Superior temporal gyrus (tissue), 1 donor: ENCODE measurements at regions not wholly inside any gene's neighbourhood (a gene's known extent, or its start where the extent isn't known, plus 50 kb on each side); places are given as distances from the start of the nearest gene placed in this dataset.

Experiments used
- DNase-seq: peaks from one replicate; pipeline ENCODE4 v3.0.0-alpha.2; 2016; ENCODE audit errors: extremely low spot score

DNA sequence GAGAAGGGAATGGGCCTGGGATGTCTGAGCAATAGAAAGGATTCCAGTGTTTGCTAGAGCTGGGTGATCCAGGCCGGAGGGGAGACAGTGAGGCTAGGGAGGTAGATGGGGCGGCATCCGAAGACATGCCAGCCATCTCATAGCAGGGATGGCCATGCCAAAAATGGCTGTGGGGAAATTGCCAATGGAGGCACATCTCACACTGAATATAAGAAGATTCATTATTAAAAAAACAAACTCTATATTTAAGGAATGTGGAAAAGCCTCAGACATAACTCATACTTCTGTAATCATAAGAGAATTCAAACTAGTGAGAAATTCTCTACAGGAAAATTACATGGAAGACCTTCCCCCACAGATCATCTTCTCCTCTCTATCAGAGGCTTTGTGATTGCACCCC is 289.2 kb downstream of the FGF9 start:
- DNase-seq = no peak

DNA sequence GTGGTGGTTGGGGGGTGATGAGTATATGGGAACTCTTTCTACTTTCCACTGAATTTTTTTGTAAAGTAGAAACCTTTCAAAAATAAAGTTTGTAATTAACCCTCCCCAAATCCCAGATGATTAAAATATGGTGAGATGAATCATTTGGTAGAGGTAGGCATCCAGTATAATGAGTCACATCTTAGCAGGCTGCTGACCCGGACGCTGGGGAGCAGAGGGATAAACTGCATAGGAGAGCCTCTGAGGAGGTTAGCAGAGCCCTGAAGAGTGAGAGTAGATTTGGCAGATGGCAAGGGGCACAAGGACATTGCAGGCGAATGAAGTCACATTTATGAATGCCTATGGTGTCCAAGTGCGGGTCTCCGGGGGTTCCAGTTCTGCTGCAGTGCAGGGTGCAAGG is 293.8 kb downstream of the FGF9 start:
- no peak for DNase-seq

DNA sequence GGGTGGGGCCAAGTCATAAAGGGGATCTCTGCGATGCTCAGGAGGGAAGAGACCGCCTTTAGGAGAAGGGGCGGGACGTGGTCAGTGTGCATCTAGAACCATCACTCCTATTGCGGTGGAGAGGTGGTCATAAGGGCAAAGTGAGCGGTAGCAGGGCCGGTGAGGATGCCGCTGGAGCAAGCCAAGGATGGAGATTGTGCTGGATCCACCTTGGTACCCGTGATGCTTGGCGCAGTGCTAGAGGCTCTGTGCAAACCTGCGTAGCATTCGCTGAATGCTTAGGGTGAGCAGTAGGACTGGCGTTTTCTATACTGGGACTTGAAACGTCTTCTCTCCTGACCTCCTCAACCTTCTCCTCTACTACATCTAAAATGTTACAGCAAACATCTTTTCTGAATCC is 294.2 kb downstream of the FGF9 start:
- no peak for DNase-seq

DNA sequence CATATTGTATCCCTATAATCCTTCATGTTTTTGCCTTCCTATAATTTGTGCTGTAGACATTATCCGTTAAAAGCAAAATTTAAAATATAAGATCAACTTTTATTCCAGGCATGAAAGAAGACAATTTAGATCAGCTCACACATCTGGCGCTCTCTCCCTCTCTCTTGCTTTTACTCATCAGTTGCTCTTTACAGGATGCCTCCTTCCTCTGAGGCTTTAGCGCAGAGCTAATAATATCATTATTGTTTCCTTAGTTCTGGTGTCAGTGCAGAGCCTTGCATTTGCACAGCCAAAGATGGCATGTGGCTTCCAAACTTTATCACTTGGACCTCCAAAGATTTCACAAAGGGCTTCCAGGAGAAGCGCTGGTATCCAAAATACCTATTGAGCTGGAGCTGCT is 295.1 kb downstream of the FGF9 start:
- DNase-seq = no peak

DNA sequence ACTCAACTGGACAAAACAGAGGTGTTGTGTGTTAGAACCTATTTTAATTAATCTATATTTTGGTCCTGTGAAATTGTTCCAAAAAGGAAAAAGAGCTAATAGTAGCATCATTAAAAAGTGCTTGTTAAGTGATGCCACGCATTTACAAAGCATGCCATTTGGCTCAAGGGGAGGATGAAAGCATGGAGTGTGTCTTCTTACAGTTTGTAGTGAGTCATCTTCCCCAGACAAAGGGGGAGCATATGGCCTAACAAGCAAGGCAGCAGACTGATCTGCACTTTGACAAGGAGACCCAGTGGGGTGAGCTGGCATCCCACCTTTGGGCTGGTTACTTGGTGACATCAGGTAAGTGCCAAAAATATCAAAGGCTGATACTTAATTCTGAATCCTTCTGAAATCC is 297.0 kb downstream of the FGF9 start:
- DNase-seq = no peak

DNA sequence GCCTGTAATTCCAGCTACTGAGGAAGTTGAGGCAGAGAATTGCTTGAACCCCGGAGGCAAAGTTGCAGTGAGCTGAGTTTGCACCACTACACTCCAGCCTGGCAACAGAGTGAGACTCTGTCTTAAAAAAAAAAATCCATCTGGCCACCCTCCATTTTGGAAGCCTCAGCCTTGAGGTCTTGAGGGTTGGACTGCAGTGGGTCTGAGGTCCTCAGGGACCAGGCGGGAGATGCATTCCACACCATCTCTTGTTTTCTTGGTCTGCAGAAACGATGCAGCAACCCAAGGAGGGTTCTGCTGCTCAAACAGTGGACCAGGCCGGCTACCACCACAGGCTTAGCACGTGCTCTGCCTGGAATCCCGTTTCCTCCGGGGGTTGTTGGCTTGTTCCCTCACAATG is 299.3 kb downstream of the FGF9 start:
- no peak for DNase-seq

DNA sequence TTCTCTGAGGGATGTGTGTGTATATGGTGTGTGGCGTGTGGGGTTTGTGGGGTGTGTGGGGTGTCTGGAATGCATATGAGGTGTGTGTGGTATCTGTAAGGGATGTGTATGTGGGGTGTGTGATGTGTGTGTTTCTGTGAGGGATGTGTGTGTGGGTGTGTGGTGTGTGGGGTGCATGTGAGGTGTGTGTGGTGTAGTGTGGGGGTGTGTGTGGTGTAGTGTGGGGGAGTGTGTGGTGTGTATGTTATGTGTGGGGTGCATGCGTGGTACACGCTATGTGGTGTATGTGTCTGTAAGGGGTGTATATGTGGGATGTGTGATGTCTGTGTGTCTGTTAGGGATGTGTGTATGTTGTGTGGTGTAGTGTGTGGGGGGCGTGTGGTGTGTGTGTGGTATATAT is 300.0 kb downstream of the FGF9 start:
- no peak for DNase-seq

DNA sequence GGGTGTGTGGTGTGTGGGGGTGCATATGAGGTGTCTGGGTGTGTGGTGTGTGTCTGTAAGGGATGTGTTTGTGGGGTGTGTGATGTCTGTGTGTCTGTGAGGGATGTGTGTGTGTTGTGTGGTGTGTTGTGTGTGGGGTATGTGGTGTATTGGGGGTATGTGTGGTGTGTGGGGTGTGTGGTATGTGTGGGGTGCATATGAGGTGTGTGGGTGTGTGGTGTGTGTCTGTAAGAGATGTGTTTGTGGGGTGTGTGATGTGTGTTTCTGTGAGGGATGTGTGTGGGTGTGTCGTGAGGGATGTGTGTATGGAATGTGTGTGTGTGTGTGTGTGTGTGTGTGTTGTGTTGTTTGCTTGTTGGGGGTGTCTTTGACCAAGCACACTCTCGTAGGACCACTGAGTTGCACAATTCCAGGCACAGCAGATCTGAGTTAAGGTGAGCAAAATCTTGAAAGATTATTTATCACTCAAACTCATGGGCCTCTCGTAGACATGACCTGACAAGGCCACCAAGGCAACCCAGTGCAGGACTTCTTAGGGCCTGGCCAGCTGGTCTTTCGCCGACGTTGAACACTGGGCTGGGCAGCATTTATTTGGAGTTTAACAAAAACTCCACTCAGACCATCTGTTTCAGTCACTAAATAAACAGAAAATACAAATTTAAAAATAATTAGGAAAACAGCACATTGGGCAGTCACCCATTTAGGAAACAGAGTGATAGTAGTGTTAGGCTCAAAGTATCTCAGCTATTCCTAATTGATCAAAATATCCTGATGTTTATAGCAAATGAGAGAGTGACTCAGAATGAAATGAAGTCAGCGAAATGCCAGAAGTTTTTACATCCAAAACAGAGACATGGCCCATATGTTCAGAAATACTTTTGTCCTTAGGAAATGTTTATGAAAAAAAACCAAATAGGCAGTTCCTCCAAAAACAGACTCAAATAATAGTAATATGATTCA is 301.1 kb downstream of the FGF9 start:
- DNase-seq = no peak

DNA sequence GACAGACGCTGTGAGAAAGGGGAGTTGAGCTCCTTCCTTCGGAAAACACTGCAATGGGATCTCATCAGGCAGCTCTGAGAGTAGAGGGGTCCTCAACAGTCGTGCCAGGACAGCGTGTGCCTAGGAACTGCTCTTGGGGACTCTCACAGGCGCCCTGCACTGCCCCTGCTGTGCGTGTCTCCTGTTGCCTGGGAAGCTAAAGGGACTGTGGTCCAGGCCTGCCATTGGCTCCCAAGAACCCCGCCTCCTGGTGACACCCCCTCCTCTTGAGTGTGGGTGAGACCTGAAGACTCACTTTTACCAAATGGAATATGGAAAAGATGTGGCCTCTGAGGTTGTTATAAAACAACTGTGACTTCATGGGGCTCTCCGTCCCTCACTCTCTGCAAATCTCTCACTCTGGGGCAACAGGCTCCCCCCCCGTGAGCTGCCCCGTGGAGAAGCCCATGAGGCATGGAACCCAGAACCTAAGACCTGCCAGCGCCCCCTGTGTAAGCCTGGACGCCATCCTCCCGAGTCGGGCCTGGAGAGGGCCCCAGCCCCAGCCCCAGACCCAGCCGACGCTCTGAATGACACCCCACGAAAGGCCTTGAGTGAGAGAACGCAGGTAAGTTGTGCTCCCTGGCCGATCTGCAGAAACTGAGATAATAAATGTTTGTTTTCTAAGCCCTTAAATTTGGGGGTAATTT is 302.7 kb downstream of the FGF9 start:
- no peak for DNase-seq

DNA sequence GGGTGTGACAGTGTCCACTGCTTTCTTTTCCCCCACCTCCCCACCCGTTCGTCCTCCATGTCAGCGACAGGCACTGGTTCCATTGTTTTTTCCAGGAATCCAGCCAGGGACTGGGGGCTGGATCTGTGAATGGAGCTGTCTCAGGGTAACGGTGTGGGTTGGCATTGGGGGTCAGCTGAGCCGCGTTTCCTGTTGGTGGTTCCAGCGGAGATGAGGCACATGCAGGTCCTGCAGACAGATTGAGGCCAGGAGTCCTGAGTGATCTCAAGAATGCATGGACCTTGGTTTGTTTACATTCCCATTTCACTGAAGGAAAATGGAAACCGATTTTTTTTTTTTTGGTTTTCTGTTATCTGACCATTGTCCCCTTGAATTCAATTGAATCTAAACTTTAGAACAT is 303.9 kb downstream of the FGF9 start:
- DNase-seq = no peak

DNA sequence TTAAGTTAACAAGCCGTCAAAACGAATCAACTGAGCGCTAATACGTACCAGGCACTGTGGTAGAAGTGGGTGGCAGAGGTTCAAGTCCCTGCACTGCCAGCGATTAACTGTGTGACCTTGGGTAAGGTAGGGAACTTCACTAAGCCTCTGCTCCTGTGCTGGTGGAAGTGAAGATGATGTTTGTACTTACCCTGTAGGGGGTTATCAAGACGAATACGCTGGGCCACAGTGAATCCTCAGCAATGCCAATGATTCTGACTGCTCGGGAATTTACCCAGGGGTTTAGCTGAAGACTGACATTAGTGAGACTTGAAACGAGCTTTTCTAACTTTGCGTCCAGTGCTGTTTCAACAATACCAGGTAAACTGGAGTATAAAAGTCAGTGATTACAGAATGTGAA is 305.3 kb downstream of the FGF9 start:
- DNase-seq = no peak

DNA sequence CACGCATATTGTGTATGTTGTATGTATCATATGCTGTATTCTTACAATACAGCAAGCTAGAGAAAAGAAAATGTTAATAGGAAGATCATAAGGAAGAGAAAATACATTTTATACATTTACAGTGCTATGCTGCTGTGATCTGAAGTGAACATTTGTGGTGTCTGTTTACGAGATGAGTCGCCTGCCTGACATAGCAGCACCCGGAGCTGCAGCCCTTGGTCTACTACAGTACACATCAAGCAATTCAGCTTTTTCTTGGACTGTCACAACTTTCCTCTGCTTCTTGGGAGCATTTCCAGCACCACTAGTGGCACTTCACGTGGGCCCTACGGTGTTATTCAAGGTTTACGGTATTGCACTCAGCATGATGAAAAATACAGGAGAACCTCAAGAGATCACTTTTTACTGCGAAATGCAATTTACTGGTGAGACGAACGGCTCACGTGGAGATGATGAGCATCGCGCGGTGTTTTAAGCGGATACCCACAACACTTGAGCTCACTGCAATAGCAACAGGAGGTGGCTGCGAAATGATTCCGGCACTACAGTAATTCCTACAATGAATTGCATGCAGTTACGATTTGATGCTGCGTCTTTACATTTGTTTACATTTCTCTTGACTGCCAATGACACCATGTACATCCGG is 308.4 kb downstream of the FGF9 start:
- DNase-seq = no peak

DNA sequence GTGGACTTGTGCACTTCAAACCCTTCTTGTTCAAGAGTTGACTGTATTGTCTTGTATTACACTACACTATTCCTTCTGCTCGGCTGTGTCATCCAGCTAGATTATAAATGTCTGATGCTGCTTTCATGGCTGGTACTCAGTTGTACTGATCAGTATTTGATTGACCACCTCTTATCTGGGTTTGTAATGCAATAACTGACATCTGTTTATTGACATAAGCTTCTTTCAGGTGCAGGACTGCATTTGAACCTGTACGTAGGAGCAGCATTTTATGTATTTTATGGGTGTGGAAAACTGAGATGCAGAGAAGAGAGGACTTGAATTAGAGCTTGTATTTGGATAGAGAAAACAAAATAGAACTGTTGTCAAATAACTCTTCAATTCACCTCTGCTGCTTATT is 309.2 kb downstream of the FGF9 start:
- DNase-seq = no peak

DNA sequence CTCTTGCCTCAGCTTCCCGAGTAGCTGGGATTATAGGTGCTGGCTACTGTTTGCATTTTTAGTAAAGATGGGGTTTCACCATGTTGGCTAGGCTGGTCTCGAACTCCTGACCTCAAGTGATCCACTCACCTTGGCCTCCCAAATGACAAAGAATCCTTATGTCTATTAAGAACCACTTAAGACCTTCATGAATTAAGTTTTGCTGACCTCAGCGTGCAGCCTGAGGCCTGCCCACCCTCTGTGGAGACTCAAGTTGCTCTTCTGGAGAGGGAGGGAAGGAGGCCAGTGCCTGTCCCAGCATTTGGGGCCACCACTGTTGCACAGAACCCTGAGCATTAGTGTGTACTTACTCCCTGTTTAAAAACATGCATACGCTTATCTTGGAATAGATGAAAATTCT is 313.3 kb downstream of the FGF9 start:
- no peak for DNase-seq

DNA sequence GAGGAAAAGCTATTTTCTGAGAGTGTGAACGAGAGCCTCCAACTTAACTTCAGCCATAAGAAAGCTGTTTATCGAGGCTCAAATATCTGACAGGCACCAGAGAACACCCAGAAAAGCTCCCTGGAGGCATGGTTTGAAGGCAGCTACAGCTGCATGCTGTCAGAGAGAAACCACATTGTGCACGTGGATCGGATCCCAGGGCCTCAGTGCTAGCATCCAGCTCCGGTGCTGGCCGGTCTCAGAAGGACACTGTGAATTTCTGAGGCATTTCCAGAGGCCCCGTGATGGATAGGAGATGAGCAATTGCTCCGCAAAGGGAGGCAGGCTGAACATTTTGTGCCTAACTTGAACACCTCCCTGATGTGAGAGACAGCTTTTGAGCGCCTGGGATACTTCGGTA is 315.7 kb downstream of the FGF9 start:
- no peak for DNase-seq

DNA sequence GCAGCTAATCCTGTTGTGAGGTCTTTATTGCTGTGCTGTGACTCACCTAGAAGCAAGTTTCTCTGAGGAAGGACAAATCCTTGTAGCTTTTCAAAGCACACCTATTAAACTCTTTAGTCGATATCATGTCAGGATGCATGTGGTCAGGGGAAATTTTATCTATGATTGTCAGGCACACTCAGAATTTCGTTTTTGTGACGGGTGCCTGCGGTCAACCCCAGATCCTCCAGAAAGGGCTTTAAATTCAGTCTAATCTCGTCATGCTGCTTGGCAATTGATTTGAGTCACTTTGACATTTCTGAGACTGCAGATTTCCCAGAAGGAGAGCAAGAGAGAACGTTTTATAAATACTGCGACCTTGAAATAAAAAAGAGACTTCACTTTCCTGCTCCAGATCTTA is 316.9 kb downstream of the FGF9 start:
- DNase-seq = no peak

DNA sequence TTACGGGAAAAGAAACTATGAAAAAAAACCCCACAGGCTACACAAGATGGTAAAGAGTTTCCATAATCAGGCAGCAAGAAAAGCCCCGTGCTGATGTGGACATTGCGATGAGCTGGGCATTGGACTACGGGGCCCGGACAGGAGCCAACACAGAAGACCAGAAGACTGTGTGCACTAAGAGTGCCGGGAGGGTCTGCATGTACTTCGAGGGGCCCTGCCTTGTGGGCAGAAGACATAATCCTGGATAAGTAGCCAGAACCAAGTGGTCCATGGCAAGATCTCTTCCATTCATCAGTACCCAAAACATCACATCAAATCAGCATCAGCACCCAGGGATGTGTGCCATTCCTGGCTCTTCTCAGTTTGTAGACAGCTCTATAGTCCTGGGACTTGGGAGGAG is 317.8 kb downstream of the FGF9 start:
- no peak for DNase-seq

DNA sequence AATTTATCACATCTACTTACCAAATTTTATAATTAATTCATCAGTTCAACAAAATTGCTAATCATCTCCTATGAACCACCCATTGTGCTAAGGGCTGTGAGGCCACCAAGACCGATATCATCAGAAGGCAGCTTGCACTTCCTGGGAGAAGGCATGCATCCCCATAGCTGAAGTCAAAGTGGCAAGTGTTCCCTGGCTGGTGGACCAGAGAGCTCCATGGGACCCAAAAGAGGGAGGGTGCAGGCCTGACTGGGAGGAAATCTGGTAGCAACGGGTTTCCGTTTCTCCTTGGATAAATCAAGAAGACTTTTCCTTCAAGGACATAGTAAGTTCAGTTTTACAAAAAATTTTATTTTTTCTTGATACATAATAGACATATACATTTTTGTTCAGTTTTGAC is 325.2 kb downstream of the FGF9 start:
- DNase-seq = no peak

DNA sequence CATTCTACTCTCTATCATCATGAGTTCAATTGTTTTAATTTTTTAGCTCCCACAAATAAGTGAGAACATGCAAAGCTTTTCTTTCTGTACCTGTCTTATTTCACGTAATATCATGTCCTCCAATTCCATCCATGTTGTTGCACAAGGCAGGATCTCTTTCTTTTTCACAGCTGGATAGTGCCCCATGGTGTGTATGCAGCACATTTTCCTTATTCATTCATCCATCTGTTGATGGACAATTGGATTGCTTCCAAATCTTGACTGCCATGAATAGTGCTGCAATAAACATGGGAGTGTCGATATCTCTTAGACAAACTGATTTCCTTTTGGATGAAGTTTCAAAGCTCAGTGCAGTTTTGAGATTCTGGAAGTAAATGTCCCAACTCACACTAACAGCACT is 326.9 kb downstream of the FGF9 start:
- DNase-seq = no peak

DNA sequence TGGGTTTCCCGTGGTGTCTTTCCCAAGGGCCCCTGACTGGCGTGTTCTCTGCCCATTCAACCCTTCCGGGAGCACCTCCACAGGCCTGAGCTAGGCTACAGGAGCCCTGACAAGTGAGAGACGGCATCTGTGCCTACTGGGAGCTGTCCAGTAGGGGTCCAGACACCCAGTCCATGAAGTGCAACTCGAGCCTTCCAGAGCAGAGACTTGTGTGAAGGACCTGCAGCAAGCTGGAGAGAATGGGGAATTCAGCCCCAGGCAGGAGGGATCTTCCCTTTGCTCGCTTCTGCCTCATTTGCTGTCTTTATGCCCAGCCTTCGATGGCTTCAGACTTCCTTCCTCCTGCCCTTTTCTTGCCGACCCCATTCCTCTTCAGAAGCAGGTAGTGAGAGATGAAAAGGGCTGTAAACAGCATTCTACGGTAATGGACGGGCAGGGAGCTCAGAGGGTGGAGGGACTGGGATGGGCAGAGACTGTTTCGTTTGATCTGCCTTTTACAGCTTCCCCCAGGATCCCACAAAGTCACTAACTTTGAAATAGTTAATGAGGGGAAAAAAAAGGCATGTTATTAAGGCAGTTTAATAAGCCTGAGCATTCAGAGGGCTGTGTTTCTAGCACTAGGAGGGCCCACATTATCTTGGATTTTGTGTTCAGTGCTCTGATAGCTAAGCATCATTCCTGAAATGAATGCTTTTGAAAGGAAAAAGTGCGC is 327.6 kb downstream of the FGF9 start:
- DNase-seq = no peak

DNA sequence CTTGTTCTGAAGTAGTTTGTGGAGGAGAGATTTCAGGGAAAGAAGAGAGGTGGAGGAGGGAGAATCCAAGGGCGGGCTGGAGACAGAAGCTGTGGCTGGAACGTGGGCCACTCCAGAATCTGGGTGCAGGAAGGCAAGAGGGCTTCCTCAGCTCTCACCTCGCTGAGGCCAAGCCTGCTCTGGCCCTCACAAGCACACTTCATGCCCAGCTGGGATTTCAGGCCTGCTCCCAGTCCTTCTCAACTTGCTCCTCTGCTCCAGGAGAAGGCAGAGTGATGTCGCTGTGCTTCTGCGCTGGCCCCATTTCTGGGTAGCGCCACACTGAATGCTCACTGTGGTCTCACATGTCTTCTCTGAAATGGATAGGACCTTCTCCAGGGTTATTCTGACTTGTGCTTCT is 328.8 kb downstream of the FGF9 start:
- DNase-seq = no peak

DNA sequence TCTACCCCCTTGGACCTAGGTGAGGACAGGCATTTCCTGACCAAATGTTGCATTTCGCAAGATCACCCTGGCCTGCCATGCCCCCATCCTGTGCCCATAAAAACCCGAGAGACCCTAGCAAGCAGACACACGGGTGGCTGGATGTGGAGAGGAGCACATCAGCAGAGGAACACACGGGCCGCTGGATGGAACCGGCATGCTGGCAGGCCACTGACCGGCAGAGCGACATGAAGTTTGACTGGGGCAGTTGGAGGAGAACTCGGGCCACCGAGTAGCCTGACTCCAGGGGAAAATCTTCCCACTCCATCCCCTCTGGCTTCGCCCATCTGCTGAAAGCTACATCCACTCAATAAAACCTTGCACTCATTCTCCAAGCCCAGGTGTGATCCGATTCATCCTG is 329.3 kb downstream of the FGF9 start:
- no peak for DNase-seq
